Lower lobe of right lung (tissue), 2 donors: ENCODE measurements at regions not wholly inside any gene's neighbourhood (a gene's known extent, or its start where the extent isn't known, plus 50 kb on each side); places are given as distances from the start of the nearest gene placed in this dataset.

Experiments used
- ATAC-seq, 2 donors: fragments of 200-7000 bp; cut with Tn5 transposase; one replicate each; pipeline ENCODE4 v1.9.1; 2020 to 2022; ENCODE audit warnings: mild to moderate bottlenecking in 2 of 2, moderate library complexity in 2 of 2
- DNase-seq: peaks from one replicate; pipeline ENCODE4 v3.0.0-alpha.2; 2020
- H3K27ac ChIP-seq: fragments of 200-600 bp; one replicate; pipeline ENCODE4 v1.8.0; 2022
- H3K27me3 ChIP-seq: fragments of 200-600 bp; one replicate; pipeline ENCODE4 v1.8.0; 2022; ENCODE audit warnings: low read depth
- H3K36me3 ChIP-seq: fragments of 200-600 bp; one replicate; pipeline ENCODE4 v1.8.0; 2022; ENCODE audit warnings: mild to moderate bottlenecking
- H3K4me1 ChIP-seq: fragments of 200-600 bp; one replicate; pipeline ENCODE4 v1.8.0; 2022
- H3K4me3 ChIP-seq: fragments of 200-600 bp; one replicate; pipeline ENCODE4 v1.8.0; 2022; ENCODE audit warnings: mild to moderate bottlenecking
- H3K9me3 ChIP-seq: fragments of 200-600 bp; one replicate; pipeline ENCODE4 v1.8.0; 2022
- intact Hi-C: fragments of 100-400 bp; cut with DNase I; formaldehyde crosslinking; loops from one replicate; pipeline ENCODE4 v1.11.0; 2022
- TF ChIP-seq, protein P1 (sequence below): fragments of 200-600 bp; IDR thresholded peaks from one replicate; pipeline ENCODE4 v1.8.0; 2022; ENCODE audit warnings: antibody characterized with exemption, mild to moderate bottlenecking
- donor health status: DM: no; HTN: yes; CAD: no; lungs with severe emphysema.

- Histone ChIP-seq H3K4me3 (no peak overlapping the region), H3K9me3 (no peaks in the 10 kb centered on the region), H3K36me3 (no peaks in the 10 kb centered on the region), H3K27me3 (no peaks in the 10 kb centered on the region), H3K4me1 (no peaks in the 10 kb centered on the region), H3K27ac (no peak overlapping the region)
- intact Hi-C loops = no loop called here
- DNase-seq (no peak), ATAC-seq (no peak)
- TF ChIP-seq, protein P1, sequence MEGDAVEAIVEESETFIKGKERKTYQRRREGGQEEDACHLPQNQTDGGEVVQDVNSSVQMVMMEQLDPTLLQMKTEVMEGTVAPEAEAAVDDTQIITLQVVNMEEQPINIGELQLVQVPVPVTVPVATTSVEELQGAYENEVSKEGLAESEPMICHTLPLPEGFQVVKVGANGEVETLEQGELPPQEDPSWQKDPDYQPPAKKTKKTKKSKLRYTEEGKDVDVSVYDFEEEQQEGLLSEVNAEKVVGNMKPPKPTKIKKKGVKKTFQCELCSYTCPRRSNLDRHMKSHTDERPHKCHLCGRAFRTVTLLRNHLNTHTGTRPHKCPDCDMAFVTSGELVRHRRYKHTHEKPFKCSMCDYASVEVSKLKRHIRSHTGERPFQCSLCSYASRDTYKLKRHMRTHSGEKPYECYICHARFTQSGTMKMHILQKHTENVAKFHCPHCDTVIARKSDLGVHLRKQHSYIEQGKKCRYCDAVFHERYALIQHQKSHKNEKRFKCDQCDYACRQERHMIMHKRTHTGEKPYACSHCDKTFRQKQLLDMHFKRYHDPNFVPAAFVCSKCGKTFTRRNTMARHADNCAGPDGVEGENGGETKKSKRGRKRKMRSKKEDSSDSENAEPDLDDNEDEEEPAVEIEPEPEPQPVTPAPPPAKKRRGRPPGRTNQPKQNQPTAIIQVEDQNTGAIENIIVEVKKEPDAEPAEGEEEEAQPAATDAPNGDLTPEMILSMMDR = no peak
Observed at GRCh38 chr1:47635111-47635510, 197.3 kb downstream of the FOXD2 start.

- Histone ChIP-seq H3K27ac (no peak overlapping the region), H3K36me3 (no peaks in the 10 kb centered on the region), H3K4me3 (no peak overlapping the region), H3K4me1 (no peaks in the 10 kb centered on the region), H3K27me3 (no peaks in the 10 kb centered on the region), H3K9me3 (no peaks in the 10 kb centered on the region)
- ATAC-seq = no peak
- TF ChIP-seq, protein P1 = no peak
- intact Hi-C loops = no loop called here
- DNase-seq = no peak
Observed at GRCh38 chr1:47635597-47635996, 197.8 kb downstream of the FOXD2 start.

GRCh38 chr1:47637111-47637685 is 199.4 kb downstream of the FOXD2 start:
- intact Hi-C loops = no loop called here
- no peaks in the 10 kb centered on the region for H3K27me3 ChIP-seq
- no peaks in the 10 kb centered on the region for H3K4me1 ChIP-seq
- TF ChIP-seq, protein P1 = no peak
- no peaks in the 10 kb centered on the region for H3K9me3 ChIP-seq
- no peak for ATAC-seq
- DNase-seq = no peak
- H3K27ac ChIP-seq = no peak overlapping the region
- H3K4me3 ChIP-seq = no peak overlapping the region
- H3K36me3 ChIP-seq = no peaks in the 10 kb centered on the region

- ATAC-seq (no peak), DNase-seq (no peak)
- intact Hi-C loops = no loop called here
- Histone ChIP-seq H3K27me3 (no peaks in the 10 kb centered on the region), H3K36me3 (no peaks in the 10 kb centered on the region), H3K4me1 (no peaks in the 10 kb centered on the region), H3K9me3 (no peaks in the 10 kb centered on the region), H3K4me3 (no peak overlapping the region), H3K27ac (no peak overlapping the region)
- TF ChIP-seq, protein P1 = no peak
Observed at GRCh38 chr1:47638240-47638639, 200.4 kb downstream of the FOXD2 start.

DNA sequence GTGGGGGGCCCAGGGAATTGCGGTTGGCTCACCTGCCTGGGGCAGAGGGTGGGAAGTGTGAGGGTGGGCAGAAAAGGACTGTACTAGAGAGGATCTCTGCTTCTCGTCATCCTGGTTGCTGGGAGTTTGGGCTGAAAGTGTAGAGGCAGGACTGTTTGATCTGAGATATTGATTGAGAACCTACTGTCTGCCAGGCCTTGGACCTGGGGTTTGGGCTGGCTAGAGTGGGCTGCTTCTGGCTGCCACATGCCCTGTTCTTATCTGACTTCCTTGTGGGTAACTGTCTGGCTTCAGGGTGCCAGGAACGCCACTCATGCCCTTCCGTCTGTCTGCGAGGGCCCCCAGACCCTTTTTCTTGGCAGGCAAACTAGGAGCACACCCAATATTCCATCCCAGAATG is 200.9 kb downstream of the FOXD2 start:
- H3K4me3 ChIP-seq = no peak overlapping the region
- no peaks in the 10 kb centered on the region for H3K36me3 ChIP-seq
- TF ChIP-seq, protein P1 = no peak
- intact Hi-C loops = no loop called here
- H3K4me1 ChIP-seq = no peaks in the 10 kb centered on the region
- DNase-seq = no peak
- H3K27me3 ChIP-seq = no peaks in the 10 kb centered on the region
- no peaks in the 10 kb centered on the region for H3K9me3 ChIP-seq
- ATAC-seq = no peak
- no peak overlapping the region for H3K27ac ChIP-seq
